ENCODE measurements at regions not wholly inside any gene's neighbourhood (a gene's known extent, or its start where the extent isn't known, plus 50 kb on each side); places are given as distances from the start of the nearest gene placed in this dataset.

- H3K36me3 ChIP-seq (ENCODE audit: control insufficient read depth, insufficient read depth, low read length), result peaks cover 7% of the 10 kb centered on the region
- H3K4me3 ChIP-seq (ENCODE audit: low read depth, low read length), result peak overlapping the region; percentile 30
- H3K9ac ChIP-seq (ENCODE audit: low read depth, low read length), result no peak overlapping the region
- no peaks in the 10 kb centered on the region for H3K27me3 ChIP-seq (ENCODE audit: control insufficient read depth, insufficient read depth, low read length)
- H3K9me3 ChIP-seq (ENCODE audit: control insufficient read depth, insufficient read depth, low read length), result no peaks in the 10 kb centered on the region
- H3K4me1 ChIP-seq (ENCODE audit: control insufficient read depth, insufficient read depth, low read length), result peaks cover 4% of the 10 kb centered on the region
These were observed 163.5 kb downstream of the AACS start for GRCh38 chr12:125228519-125229260.

- peaks cover 7% of the 10 kb centered on the region for H3K36me3 ChIP-seq (ENCODE audit: control insufficient read depth, insufficient read depth, low read length)
- peaks cover 4% of the 10 kb centered on the region for H3K4me1 ChIP-seq (ENCODE audit: control insufficient read depth, insufficient read depth, low read length)
- H3K27me3 ChIP-seq (ENCODE audit: control insufficient read depth, insufficient read depth, low read length), result no peaks in the 10 kb centered on the region
- no peak overlapping the region for H3K9ac ChIP-seq (ENCODE audit: low read depth, low read length)
- no peaks in the 10 kb centered on the region for H3K9me3 ChIP-seq (ENCODE audit: control insufficient read depth, insufficient read depth, low read length)
- no peak overlapping the region for H3K4me3 ChIP-seq (ENCODE audit: low read depth, low read length)
These were observed 164.8 kb downstream of the AACS start for GRCh38 chr12:125229878-125230530.

DNA sequence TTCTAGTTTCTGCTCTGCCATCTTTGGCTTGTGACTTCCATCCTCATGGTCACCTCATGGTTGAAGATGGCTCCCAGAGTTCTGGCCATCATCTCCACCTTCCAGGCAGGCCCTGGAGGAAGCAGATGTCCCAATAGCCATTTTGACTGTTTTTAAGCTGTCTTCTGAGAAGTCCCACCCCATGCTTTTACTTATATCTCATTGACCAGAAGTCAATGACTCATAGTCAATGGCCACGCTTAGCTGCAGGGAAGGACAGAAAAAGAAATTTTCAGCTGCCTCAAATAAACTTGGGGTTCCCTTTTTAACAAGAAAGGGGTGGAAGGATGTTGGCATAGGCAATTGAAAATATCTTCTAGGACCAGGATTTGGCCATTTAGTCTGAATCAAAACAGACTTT is 168.1 kb downstream of the AACS start:
- H3K36me3 ChIP-seq (ENCODE audit: control insufficient read depth, insufficient read depth, low read length), result peaks cover 7% of the 10 kb centered on the region
- H3K9me3 ChIP-seq (ENCODE audit: control insufficient read depth, insufficient read depth, low read length), result no peaks in the 10 kb centered on the region
- no peaks in the 10 kb centered on the region for H3K27me3 ChIP-seq (ENCODE audit: control insufficient read depth, insufficient read depth, low read length)
- H3K9ac ChIP-seq (ENCODE audit: low read depth, low read length), result no peak overlapping the region
- H3K4me1 ChIP-seq (ENCODE audit: control insufficient read depth, insufficient read depth, low read length), result peaks cover 2% of the 10 kb centered on the region
- no peak overlapping the region for H3K4me3 ChIP-seq (ENCODE audit: low read depth, low read length)

DNA sequence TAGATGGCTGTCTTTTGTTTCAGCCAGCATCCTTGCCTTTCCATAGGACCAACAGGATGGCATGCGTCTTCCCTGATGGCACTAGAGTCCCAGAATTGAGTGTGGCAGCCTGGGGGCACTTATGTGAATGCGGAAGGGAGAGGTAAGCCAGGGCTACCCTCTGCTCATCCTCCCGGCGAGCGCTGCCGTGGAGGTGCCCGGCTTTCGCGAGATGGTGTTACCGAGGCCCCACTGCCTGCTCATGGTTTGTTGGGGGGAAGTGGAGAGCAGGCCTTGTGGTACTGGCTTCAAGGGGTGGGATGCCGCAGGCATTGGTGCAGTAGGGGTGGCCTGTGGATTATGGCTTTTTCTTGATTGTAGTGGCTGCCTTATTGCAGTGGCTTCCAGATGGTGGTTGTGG is 174.3 kb downstream of the AACS start:
- H3K9me3 ChIP-seq (ENCODE audit: control insufficient read depth, insufficient read depth, low read length), result no peaks in the 10 kb centered on the region
- no peaks in the 10 kb centered on the region for H3K36me3 ChIP-seq (ENCODE audit: control insufficient read depth, insufficient read depth, low read length)
- no peaks in the 10 kb centered on the region for H3K27me3 ChIP-seq (ENCODE audit: control insufficient read depth, insufficient read depth, low read length)
- peaks cover 4% of the 10 kb centered on the region for H3K4me1 ChIP-seq (ENCODE audit: control insufficient read depth, insufficient read depth, low read length)
- H3K4me3 ChIP-seq (ENCODE audit: low read depth, low read length), result no peak overlapping the region
- H3K9ac ChIP-seq (ENCODE audit: low read depth, low read length), result no peak overlapping the region

- H3K27me3 ChIP-seq (ENCODE audit: control insufficient read depth, insufficient read depth, low read length), result no peaks in the 10 kb centered on the region
- H3K36me3 ChIP-seq (ENCODE audit: control insufficient read depth, insufficient read depth, low read length), result no peaks in the 10 kb centered on the region
- peaks cover 4% of the 10 kb centered on the region for H3K4me1 ChIP-seq (ENCODE audit: control insufficient read depth, insufficient read depth, low read length)
- H3K9ac ChIP-seq (ENCODE audit: low read depth, low read length), result no peak overlapping the region
- no peak overlapping the region for H3K4me3 ChIP-seq (ENCODE audit: low read depth, low read length)
- no peaks in the 10 kb centered on the region for H3K9me3 ChIP-seq (ENCODE audit: control insufficient read depth, insufficient read depth, low read length)
These were observed 175.5 kb downstream of the AACS start for GRCh38 chr12:125240717-125241116.

DNA sequence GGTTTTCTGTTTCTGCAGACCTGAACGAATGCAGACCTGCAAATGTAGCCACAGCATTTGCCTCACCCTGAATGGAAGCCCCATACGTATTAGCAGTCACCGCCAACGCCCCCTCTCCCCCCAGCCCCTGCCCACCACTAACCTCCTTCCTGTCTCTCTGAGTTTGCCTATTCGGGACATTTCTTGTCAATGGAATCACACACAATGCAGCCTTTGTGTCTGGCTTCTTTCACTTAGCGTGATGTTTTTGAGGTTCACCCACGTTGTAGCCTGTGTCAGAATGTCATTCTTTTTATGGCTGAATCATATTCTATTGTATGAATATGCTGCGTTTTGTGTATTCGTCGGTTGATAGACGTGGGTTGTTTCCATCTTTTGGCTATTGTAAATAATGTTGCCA is 178.6 kb downstream of the AACS start:
- Histone ChIP-seq H3K4me3 (ENCODE audit: low read depth, low read length) (no peak overlapping the region), H3K9me3 (ENCODE audit: control insufficient read depth, insufficient read depth, low read length) (no peaks in the 10 kb centered on the region), H3K36me3 (ENCODE audit: control insufficient read depth, insufficient read depth, low read length) (no peaks in the 10 kb centered on the region), H3K4me1 (ENCODE audit: control insufficient read depth, insufficient read depth, low read length) (peaks cover 8% of the 10 kb centered on the region), H3K27me3 (ENCODE audit: control insufficient read depth, insufficient read depth, low read length) (no peaks in the 10 kb centered on the region), H3K9ac (ENCODE audit: low read depth, low read length) (no peak overlapping the region)

DNA sequence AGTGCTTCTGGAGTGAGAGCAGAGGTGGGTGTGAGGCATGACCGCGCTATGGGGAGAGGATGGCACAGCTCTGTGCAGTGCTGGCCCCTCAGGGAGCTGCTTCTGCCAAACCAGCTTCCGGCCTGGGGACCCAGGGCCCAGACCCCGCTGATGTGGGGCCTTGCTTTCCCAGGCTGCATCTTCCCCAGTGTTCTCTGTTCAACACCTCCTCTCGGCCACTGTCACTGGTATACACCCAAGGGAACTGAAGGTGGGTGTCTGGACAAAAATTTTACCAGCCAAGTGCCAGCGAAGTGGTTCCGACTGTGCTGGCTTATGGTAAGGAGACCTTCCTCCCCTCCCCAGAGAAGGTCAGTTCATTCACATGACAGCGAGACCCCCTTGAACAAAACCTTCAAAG is 179.1 kb downstream of the AACS start:
- Histone ChIP-seq H3K36me3 (ENCODE audit: control insufficient read depth, insufficient read depth, low read length) (no peaks in the 10 kb centered on the region), H3K27me3 (ENCODE audit: control insufficient read depth, insufficient read depth, low read length) (no peaks in the 10 kb centered on the region), H3K4me3 (ENCODE audit: low read depth, low read length) (no peak overlapping the region), H3K4me1 (ENCODE audit: control insufficient read depth, insufficient read depth, low read length) (peaks cover 8% of the 10 kb centered on the region), H3K9ac (ENCODE audit: low read depth, low read length) (no peak overlapping the region), H3K9me3 (ENCODE audit: control insufficient read depth, insufficient read depth, low read length) (no peaks in the 10 kb centered on the region)

DNA sequence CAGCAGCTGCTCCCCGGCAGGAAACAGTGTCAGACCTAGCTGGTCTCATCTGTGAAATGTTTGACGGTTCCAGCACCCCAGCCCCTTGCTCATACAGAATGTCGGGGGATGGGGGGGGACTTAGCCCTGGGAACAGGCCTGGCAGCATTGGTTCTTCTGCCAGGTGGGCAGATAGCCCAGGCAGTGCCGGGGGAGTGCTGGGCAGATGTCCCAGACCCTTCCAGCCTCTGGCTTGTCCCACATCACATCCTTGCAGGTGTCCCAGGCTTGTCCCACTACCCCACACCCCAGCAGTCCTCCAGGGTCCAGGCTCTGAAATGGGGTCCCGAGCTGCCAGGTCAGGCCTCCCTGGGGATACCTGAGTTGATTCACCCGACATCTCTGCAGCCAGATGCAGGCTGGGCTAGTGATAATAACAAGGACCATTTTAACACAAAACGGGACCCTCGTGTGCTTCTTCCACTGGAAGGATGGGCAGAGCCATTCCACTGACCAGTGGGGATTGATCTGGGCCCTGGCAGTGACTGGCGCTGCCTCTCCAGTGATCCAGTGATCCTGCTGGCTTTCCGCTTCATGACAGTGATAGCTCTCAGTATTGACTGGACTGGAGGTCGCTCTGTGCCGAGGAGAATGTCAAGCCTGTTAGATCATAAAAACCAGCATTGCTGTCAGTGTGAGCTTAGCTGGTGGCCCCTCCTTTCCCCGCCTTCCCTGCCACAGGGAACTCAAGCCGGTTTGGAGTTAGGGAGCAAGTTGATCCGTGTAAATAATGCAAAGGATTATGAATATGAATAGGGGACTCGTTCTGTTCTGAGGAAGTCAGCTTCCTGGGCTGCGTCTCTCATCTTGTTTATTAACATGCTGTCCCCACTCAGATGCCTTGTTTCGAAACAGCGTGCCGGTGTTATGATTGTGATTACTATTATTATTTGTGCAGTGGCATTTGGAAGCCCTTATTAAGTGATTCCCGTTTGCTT is 180.6 kb downstream of the AACS start:
- no peaks in the 10 kb centered on the region for H3K27me3 ChIP-seq (ENCODE audit: control insufficient read depth, insufficient read depth, low read length)
- H3K9ac ChIP-seq (ENCODE audit: low read depth, low read length), result no peak overlapping the region
- peaks cover 4% of the 10 kb centered on the region for H3K4me1 ChIP-seq (ENCODE audit: control insufficient read depth, insufficient read depth, low read length)
- H3K9me3 ChIP-seq (ENCODE audit: control insufficient read depth, insufficient read depth, low read length), result no peaks in the 10 kb centered on the region
- H3K36me3 ChIP-seq (ENCODE audit: control insufficient read depth, insufficient read depth, low read length), result no peaks in the 10 kb centered on the region
- no peak overlapping the region for H3K4me3 ChIP-seq (ENCODE audit: low read depth, low read length)

GRCh38 chr12:125247477-125247876 is 182.2 kb downstream of the AACS start:
- Histone ChIP-seq H3K4me1 (ENCODE audit: control insufficient read depth, insufficient read depth, low read length) (peaks cover 4% of the 10 kb centered on the region), H3K4me3 (ENCODE audit: low read depth, low read length) (no peak overlapping the region), H3K9me3 (ENCODE audit: control insufficient read depth, insufficient read depth, low read length) (no peaks in the 10 kb centered on the region), H3K9ac (ENCODE audit: low read depth, low read length) (no peak overlapping the region), H3K36me3 (ENCODE audit: control insufficient read depth, insufficient read depth, low read length) (no peaks in the 10 kb centered on the region), H3K27me3 (ENCODE audit: control insufficient read depth, insufficient read depth, low read length) (no peaks in the 10 kb centered on the region)

GRCh38 chr12:125249066-125249824 is 184.0 kb downstream of the AACS start:
- Histone ChIP-seq H3K4me1 (ENCODE audit: control insufficient read depth, insufficient read depth, low read length) (peaks cover 4% of the 10 kb centered on the region), H3K9ac (ENCODE audit: low read depth, low read length) (no peak overlapping the region), H3K4me3 (ENCODE audit: low read depth, low read length) (no peak overlapping the region), H3K36me3 (ENCODE audit: control insufficient read depth, insufficient read depth, low read length) (no peaks in the 10 kb centered on the region), H3K27me3 (ENCODE audit: control insufficient read depth, insufficient read depth, low read length) (no peaks in the 10 kb centered on the region), H3K9me3 (ENCODE audit: control insufficient read depth, insufficient read depth, low read length) (no peaks in the 10 kb centered on the region)

DNA sequence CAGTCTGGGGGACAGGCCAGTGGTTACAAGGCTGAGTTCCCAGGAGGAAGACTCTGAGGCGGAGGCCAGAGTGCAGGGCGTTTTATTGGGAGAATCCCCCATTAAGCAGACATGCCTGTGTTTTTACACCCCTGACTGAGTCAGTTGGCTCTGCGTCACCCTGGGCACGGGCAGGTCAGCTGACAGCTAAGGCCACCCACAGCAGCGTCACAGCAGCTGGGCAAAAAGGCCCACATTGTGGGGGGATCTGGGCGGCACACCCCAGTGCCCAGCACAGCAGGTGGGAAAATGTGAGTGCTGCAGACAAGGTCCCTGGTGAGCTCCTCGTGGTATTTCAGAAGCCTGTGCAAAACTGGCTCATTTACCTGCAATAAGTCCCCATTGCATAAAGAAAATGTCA is 184.7 kb downstream of the AACS start:
- Histone ChIP-seq H3K9ac (ENCODE audit: low read depth, low read length) (no peak overlapping the region), H3K27me3 (ENCODE audit: control insufficient read depth, insufficient read depth, low read length) (no peaks in the 10 kb centered on the region), H3K4me1 (ENCODE audit: control insufficient read depth, insufficient read depth, low read length) (peaks cover 4% of the 10 kb centered on the region), H3K4me3 (ENCODE audit: low read depth, low read length) (no peak overlapping the region), H3K36me3 (ENCODE audit: control insufficient read depth, insufficient read depth, low read length) (no peaks in the 10 kb centered on the region), H3K9me3 (ENCODE audit: control insufficient read depth, insufficient read depth, low read length) (no peaks in the 10 kb centered on the region)
